Cardiac fibroblast (primary cell): ENCODE measurements at regions not wholly inside any gene's neighbourhood (a gene's known extent, or its start where the extent isn't known, plus 50 kb on each side); places are given as distances from the start of the nearest gene placed in this dataset.

Experiments used
- DNase-seq, 2 donors: peaks; one replicate each; pipeline versions ENCODE4 v3.0.0 to v3.0.0-alpha.2; 2010; ENCODE audit warnings: low read depth in 2 of 2
- H3K4me3 ChIP-seq, 2 donors: replicated peaks in 1 of 2; 1 replicate in 1 of 2; 2 replicates in 1 of 2; pipeline ENCODE4 v1.5.1; 2011; ENCODE audit warnings: low read depth in 2 of 2, low read length in 2 of 2, mild to moderate bottlenecking in 2 of 2, moderate library complexity in 1 of 2
- CTCF ChIP-seq: IDR thresholded peaks from one replicate; pipeline ENCODE4 v1.5.1; 2011; ENCODE audit warnings: low read depth, mild to moderate bottlenecking, low read length, inconsistent platforms

GRCh38 chr5:2333291-2333690, 418.2 kb downstream of the IRX2 start:
- TF ChIP-seq CTCF = no peak
- no peak for DNase-seq
- H3K4me3 ChIP-seq = no peak overlapping the region

- H3K4me3 ChIP-seq = no peak overlapping the region
- DNase-seq = no peak
- TF ChIP-seq CTCF = no peak
Measured at GRCh38 chr5:2332521-2332920, 419.0 kb downstream of the IRX2 start.

GRCh38 chr5:2330325-2331130, 420.9 kb downstream of the IRX2 start:
- no peak overlapping the region for H3K4me3 ChIP-seq
- DNase-seq = no peak
- TF ChIP-seq CTCF = no peak

GRCh38 chr5:2329741-2330140, 421.7 kb downstream of the IRX2 start:
- no peak for DNase-seq
- no peak overlapping the region for H3K4me3 ChIP-seq
- TF ChIP-seq CTCF = no peak

- no peak for DNase-seq
- no peak overlapping the region for H3K4me3 ChIP-seq
- TF ChIP-seq CTCF = no peak
Measured at GRCh38 chr5:2326601-2327000, 424.9 kb downstream of the IRX2 start.

- DNase-seq = no peak
- no peak for TF ChIP-seq CTCF
- no peak overlapping the region for H3K4me3 ChIP-seq
Measured at GRCh38 chr5:2324788-2325187, 426.7 kb downstream of the IRX2 start.

GRCh38 chr5:2320611-2321010, 430.9 kb downstream of the IRX2 start:
- no peak for DNase-seq
- no peak overlapping the region for H3K4me3 ChIP-seq
- no peak for TF ChIP-seq CTCF
